SH-SY5Y (cell line): ENCODE measurements at regions not wholly inside any gene's neighbourhood (a gene's known extent, or its start where the extent isn't known, plus 50 kb on each side); places are given as distances from the start of the nearest gene placed in this dataset.

ENCODE experiments used
- GATA2 ChIP-seq: IDR thresholded peaks from 2 replicates; pipeline ENCODE4 v1.6.1; 2011; ENCODE audit warnings: mild to moderate bottlenecking, low read depth, low read length
- GATA3 ChIP-seq: IDR thresholded peaks from 2 replicates; pipeline ENCODE4 v1.6.1; 2011; ENCODE audit warnings: low read depth, mild to moderate bottlenecking, low read length, moderate library complexity

GRCh38 chr5:117191251-117191650 is 616.6 kb upstream of the SEMA6A start:
- TF ChIP-seq GATA3 (no peak), GATA2 (no peak)
